ENCODE measurements at regions not wholly inside any gene's neighbourhood (a gene's known extent, or its start where the extent isn't known, plus 50 kb on each side); places are given as distances from the start of the nearest gene placed in this dataset.

GRCh38 chr2:111662039-111662770, 221.8 kb downstream of the ANAPC1 start:
- no peaks in the 10 kb centered on the region for H3K9me3 Mint-ChIP-seq
- no peaks in the 10 kb centered on the region for H3K27me3 ChIP-seq (ENCODE audit: control insufficient read depth in 2 of 2, insufficient read depth in 2 of 2, low read length in 2 of 2)
- H3K9me3 ChIP-seq (ENCODE audit: control insufficient read depth in 2 of 3, low read length in 3 of 3): no peaks in the 10 kb centered on the region
- H3K27ac Mint-ChIP-seq: no peak overlapping the region
- H3K4me1 ChIP-seq (ENCODE audit: control insufficient read depth in 2 of 2, insufficient read depth in 2 of 2, low read length in 2 of 2): no peaks in the 10 kb centered on the region
- peak overlapping the region in 1 of 10 donors; percentile 28 for H3K4me3 Mint-ChIP-seq
- H3K36me3 Mint-ChIP-seq: no peaks in the 10 kb centered on the region
- H3K4me3 ChIP-seq (ENCODE audit: low read length): no peak overlapping the region
- ChIA-PET POLR2A (no interaction called here), CTCF (no interaction called here)
- intact Hi-C loops (cut with micrococcal nuclease): no loop called here
- peaks cover 0 to 10% (median 0%) of the 10 kb centered on the region in 5 donors for H3K27me3 Mint-ChIP-seq
- no peak overlapping the region for H3K27ac ChIP-seq (ENCODE audit: low read depth, low read length)
- H3K36me3 ChIP-seq (ENCODE audit: control insufficient read depth in 2 of 3, insufficient read depth in 3 of 3, low read length in 3 of 3): no peaks in the 10 kb centered on the region
- peaks cover 0 to 23% (median 0%) of the 10 kb centered on the region in 7 donors for H3K4me1 Mint-ChIP-seq
- ATAC-seq (peak; percentile 27), DNase-seq (peak in 1 of 9 donors; percentile 19)

GRCh38 chr2:111662771-111663470, 221.1 kb downstream of the ANAPC1 start:
- DNase-seq: peak in 1 of 9 donors; percentile 47
- H3K4me3 Mint-ChIP-seq: peak overlapping the region in 1 of 10 donors; percentile 59
- Histone ChIP-seq H3K27ac (ENCODE audit: low read depth, low read length) (no peak overlapping the region), H3K27me3 (ENCODE audit: control insufficient read depth in 2 of 2, insufficient read depth in 2 of 2, low read length in 2 of 2) (no peaks in the 10 kb centered on the region), H3K4me3 (ENCODE audit: low read length) (no peak overlapping the region), H3K4me1 (ENCODE audit: control insufficient read depth in 2 of 2, insufficient read depth in 2 of 2, low read length in 2 of 2) (no peaks in the 10 kb centered on the region), H3K9me3 (ENCODE audit: control insufficient read depth in 2 of 3, low read length in 3 of 3) (no peaks in the 10 kb centered on the region), H3K36me3 (ENCODE audit: control insufficient read depth in 2 of 3, insufficient read depth in 3 of 3, low read length in 3 of 3) (no peaks in the 10 kb centered on the region)
- ChIA-PET CTCF (no interaction called here), POLR2A (no interaction called here)
- peak overlapping the region in 1 of 9 donors; percentile 44 for H3K27ac Mint-ChIP-seq
- peaks cover 0 to 10% (median 0%) of the 10 kb centered on the region in 5 donors for H3K27me3 Mint-ChIP-seq
- intact Hi-C loops (cut with micrococcal nuclease): no loop called here
- ATAC-seq: no peak
- H3K4me1 Mint-ChIP-seq: peaks cover 0 to 28% (median 0%) of the 10 kb centered on the region in 7 donors
- H3K36me3 Mint-ChIP-seq: no peaks in the 10 kb centered on the region
- H3K9me3 Mint-ChIP-seq: no peaks in the 10 kb centered on the region

DNA sequence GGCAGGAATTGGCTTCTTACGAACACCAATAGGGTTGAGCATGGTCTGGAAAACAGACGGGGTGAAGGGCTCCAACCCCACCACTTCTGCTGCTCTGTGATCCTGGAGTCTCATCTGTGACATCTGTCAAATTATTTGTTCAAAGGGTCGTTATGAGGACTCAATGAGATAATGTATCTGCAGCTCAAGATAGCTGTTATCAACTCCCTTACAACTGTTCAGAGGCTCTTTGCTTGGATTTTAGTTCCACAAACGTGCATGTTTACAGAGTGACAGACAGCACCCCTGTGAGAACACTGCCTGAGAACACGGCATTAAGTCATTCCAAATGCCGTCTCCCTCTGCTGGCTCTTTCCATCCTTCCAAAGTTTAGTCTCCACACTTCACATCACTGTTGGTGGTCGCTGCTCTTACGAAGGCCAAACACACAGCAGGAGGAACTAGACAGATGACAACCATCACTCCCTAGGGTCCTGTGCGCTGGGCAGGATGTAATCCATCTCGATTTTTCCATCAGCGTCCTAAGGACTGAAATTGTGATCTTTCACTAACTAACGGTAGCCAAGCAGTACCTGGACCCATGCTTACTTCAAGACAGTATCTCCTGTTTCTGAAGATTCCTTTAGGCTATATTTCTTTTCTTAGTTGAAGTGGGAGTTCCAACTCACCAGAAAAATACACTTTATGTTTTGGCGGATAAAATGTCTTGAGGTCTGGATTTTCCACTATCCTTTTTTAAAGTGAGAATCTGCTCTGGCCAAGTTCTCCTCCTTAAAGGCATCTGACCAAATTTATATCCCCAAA, 220.3 kb downstream of the ANAPC1 start:
- H3K27ac Mint-ChIP-seq: no peak overlapping the region
- Histone ChIP-seq H3K27ac (ENCODE audit: low read depth, low read length) (no peak overlapping the region), H3K4me1 (ENCODE audit: control insufficient read depth in 2 of 2, insufficient read depth in 2 of 2, low read length in 2 of 2) (no peaks in the 10 kb centered on the region), H3K27me3 (ENCODE audit: control insufficient read depth in 2 of 2, insufficient read depth in 2 of 2, low read length in 2 of 2) (no peaks in the 10 kb centered on the region), H3K4me3 (ENCODE audit: low read length) (no peak overlapping the region), H3K9me3 (ENCODE audit: control insufficient read depth in 2 of 3, low read length in 3 of 3) (no peaks in the 10 kb centered on the region), H3K36me3 (ENCODE audit: control insufficient read depth in 2 of 3, insufficient read depth in 3 of 3, low read length in 3 of 3) (no peaks in the 10 kb centered on the region)
- ChIA-PET CTCF (no interaction called here), POLR2A (no interaction called here)
- peaks cover 0 to 15% (median 0%) of the 10 kb centered on the region in 5 donors for H3K27me3 Mint-ChIP-seq
- intact Hi-C loops (cut with micrococcal nuclease): no loop called here
- no peaks in the 10 kb centered on the region for H3K36me3 Mint-ChIP-seq
- ATAC-seq (no peak), DNase-seq (peak in 1 of 9 donors; percentile 13)
- H3K9me3 Mint-ChIP-seq: no peaks in the 10 kb centered on the region
- H3K4me1 Mint-ChIP-seq: peaks cover 0 to 28% (median 0%) of the 10 kb centered on the region in 7 donors
- H3K4me3 Mint-ChIP-seq: peak overlapping the region in 1 of 10 donors; percentile 59

DNA sequence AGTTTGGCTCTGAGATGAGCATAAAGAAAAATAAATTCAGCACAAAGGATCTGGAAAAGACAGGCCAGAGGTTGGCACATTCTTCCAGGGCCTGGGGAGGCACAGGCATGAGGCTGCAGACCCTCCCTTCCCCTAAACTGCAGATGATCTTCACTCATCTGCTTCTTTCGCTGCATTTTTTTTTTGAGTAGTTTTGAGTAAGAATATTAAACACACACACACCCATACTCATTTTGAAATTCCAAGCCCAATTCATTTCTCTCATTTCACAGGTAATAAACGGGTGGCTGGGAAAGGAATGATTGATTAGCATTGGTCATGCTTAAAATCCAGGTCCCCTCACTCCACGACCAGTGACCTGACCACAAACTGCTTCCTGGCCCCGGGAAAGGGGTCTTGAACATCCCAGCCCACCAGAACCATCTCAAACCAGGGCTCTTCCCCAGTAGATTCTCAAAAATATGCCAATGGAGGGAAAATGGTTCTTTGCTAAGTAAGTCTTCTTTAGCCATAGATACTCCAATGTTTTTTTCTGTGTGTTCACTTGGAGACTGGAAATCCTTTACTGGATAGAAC, 219.6 kb downstream of the ANAPC1 start:
- intact Hi-C loops (cut with micrococcal nuclease): no loop called here
- no peaks in the 10 kb centered on the region for H3K9me3 ChIP-seq (ENCODE audit: control insufficient read depth in 2 of 3, low read length in 3 of 3)
- ChIA-PET POLR2A (no interaction called here), CTCF (no interaction called here)
- peaks cover 0 to 18% (median 0%) of the 10 kb centered on the region in 5 donors for H3K27me3 Mint-ChIP-seq
- H3K27ac Mint-ChIP-seq: no peak overlapping the region
- H3K36me3 ChIP-seq (ENCODE audit: control insufficient read depth in 2 of 3, insufficient read depth in 3 of 3, low read length in 3 of 3): no peaks in the 10 kb centered on the region
- no peaks in the 10 kb centered on the region for H3K27me3 ChIP-seq (ENCODE audit: control insufficient read depth in 2 of 2, insufficient read depth in 2 of 2, low read length in 2 of 2)
- no peaks in the 10 kb centered on the region for H3K9me3 Mint-ChIP-seq
- H3K4me1 Mint-ChIP-seq: peaks cover 0 to 28% (median 0%) of the 10 kb centered on the region in 7 donors
- no peak overlapping the region for H3K27ac ChIP-seq (ENCODE audit: low read depth, low read length)
- no peak overlapping the region for H3K4me3 Mint-ChIP-seq
- H3K4me1 ChIP-seq (ENCODE audit: control insufficient read depth in 2 of 2, insufficient read depth in 2 of 2, low read length in 2 of 2): no peaks in the 10 kb centered on the region
- ATAC-seq: no peak
- no peaks in the 10 kb centered on the region for H3K36me3 Mint-ChIP-seq
- DNase-seq: peak in 1 of 9 donors; percentile 11
- no peak overlapping the region for H3K4me3 ChIP-seq (ENCODE audit: low read length)

- no peaks in the 10 kb centered on the region for H3K4me1 ChIP-seq (ENCODE audit: control insufficient read depth in 2 of 2, insufficient read depth in 2 of 2, low read length in 2 of 2)
- DNase-seq: peak in 1 of 9 donors; percentile 17
- intact Hi-C loops (cut with micrococcal nuclease): no loop called here
- no peak overlapping the region for H3K4me3 Mint-ChIP-seq
- H3K36me3 Mint-ChIP-seq: no peaks in the 10 kb centered on the region
- no peaks in the 10 kb centered on the region for H3K27me3 ChIP-seq (ENCODE audit: control insufficient read depth in 2 of 2, insufficient read depth in 2 of 2, low read length in 2 of 2)
- no peak for ATAC-seq
- H3K27me3 Mint-ChIP-seq: peaks cover 0 to 18% (median 0%) of the 10 kb centered on the region in 5 donors
- no peaks in the 10 kb centered on the region for H3K36me3 ChIP-seq (ENCODE audit: control insufficient read depth in 2 of 3, insufficient read depth in 3 of 3, low read length in 3 of 3)
- POLR2A ChIA-PET: no interaction called here
- CTCF ChIA-PET: no interaction called here
- H3K4me1 Mint-ChIP-seq: peaks cover 0 to 28% (median 0%) of the 10 kb centered on the region in 7 donors
- H3K9me3 Mint-ChIP-seq: no peaks in the 10 kb centered on the region
- H3K4me3 ChIP-seq (ENCODE audit: low read length): no peak overlapping the region
- no peak overlapping the region for H3K27ac Mint-ChIP-seq
- H3K27ac ChIP-seq (ENCODE audit: low read depth, low read length): no peak overlapping the region
- no peaks in the 10 kb centered on the region for H3K9me3 ChIP-seq (ENCODE audit: control insufficient read depth in 2 of 3, low read length in 3 of 3)
Measured at GRCh38 chr2:111665011-111665410, 219.0 kb downstream of the ANAPC1 start.

DNA sequence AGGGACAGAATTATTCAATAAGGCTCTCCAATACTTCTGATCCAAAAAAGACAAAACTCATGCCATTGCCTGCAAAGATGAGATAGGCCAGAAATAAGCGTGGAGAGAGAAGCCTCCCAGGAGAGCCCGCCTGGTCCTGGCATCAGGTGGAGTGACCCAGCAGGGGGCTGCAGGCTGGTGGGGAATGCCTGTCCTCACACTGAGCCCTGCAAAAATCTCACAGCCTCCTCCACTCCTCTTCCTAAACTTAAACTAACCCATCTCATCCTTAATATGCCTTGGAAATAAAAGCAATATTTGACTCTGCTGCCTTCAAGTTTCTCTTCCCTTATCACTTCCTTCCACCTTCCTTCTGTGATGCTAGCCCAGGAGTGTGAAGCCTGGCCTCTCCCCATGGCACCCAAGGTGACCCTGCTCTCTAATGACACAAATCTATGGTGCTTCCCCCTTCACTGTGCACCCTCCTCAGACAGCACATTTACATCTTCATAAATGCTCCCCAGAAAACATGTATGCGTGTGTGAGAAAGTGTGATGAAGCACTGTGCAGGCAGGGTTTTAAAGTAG, 218.4 kb downstream of the ANAPC1 start:
- Mint-ChIP-seq H3K4me3 (no peak overlapping the region), H3K9me3 (no peaks in the 10 kb centered on the region), H3K4me1 (peaks cover 0 to 28% (median 0%) of the 10 kb centered on the region in 7 donors), H3K36me3 (no peaks in the 10 kb centered on the region), H3K27ac (no peak overlapping the region), H3K27me3 (peaks cover 0 to 18% (median 0%) of the 10 kb centered on the region in 5 donors)
- Histone ChIP-seq H3K36me3 (ENCODE audit: control insufficient read depth in 2 of 3, insufficient read depth in 3 of 3, low read length in 3 of 3) (no peaks in the 10 kb centered on the region), H3K27ac (ENCODE audit: low read depth, low read length) (no peak overlapping the region), H3K4me3 (ENCODE audit: low read length) (no peak overlapping the region), H3K4me1 (ENCODE audit: control insufficient read depth in 2 of 2, insufficient read depth in 2 of 2, low read length in 2 of 2) (no peaks in the 10 kb centered on the region), H3K9me3 (ENCODE audit: control insufficient read depth in 2 of 3, low read length in 3 of 3) (no peaks in the 10 kb centered on the region), H3K27me3 (ENCODE audit: control insufficient read depth in 2 of 2, insufficient read depth in 2 of 2, low read length in 2 of 2) (no peaks in the 10 kb centered on the region)
- intact Hi-C loops (cut with micrococcal nuclease): no loop called here
- POLR2A ChIA-PET: no interaction called here
- CTCF ChIA-PET: no interaction called here
- ATAC-seq (peak; percentile 55), DNase-seq (no peak)
